H9 (cell line): ENCODE measurements at regions not wholly inside any gene's neighbourhood (a gene's known extent, or its start where the extent isn't known, plus 50 kb on each side); places are given as distances from the start of the nearest gene placed in this dataset.

Experiments
- DNase-seq: peaks from one replicate; pipeline ENCODE4 v3.0.0-alpha.2; 2017
- H2AFZ ChIP-seq: one replicate; pipeline ENCODE4 v1.6.1; 2013; ENCODE audit warnings: mild to moderate bottlenecking, low read length, control low read depth, moderate library complexity
- H2AK5ac ChIP-seq: 2 replicates; pipeline ENCODE4 v1.6.1; 2013; ENCODE audit warnings: low read length, control low read depth, mixed read lengths; ENCODE audit not compliant: insufficient read length
- H2BK120ac ChIP-seq: one replicate; pipeline ENCODE4 v1.6.1; 2013; ENCODE audit warnings: low read depth, mild to moderate bottlenecking, low read length, control low read depth, inconsistent platforms; ENCODE audit not compliant: poor library complexity, severe bottlenecking
- H2BK12ac ChIP-seq: 2 replicates; pipeline ENCODE4 v1.6.1; 2013; ENCODE audit warnings: low read length, control low read depth, mixed read lengths, low read depth; ENCODE audit not compliant: insufficient read length
- H2BK15ac ChIP-seq: 2 replicates; pipeline ENCODE4 v1.6.1; 2013; ENCODE audit warnings: low read depth, low read length, control low read depth
- H2BK20ac ChIP-seq: one replicate; pipeline ENCODE4 v1.6.1; 2013; ENCODE audit warnings: low read depth, mild to moderate bottlenecking, low read length, control low read depth, inconsistent platforms; ENCODE audit not compliant: poor library complexity, severe bottlenecking
- H2BK5ac ChIP-seq: 2 replicates; pipeline ENCODE4 v1.6.1; 2013; ENCODE audit warnings: low read length, control low read depth, mixed read lengths; ENCODE audit not compliant: insufficient read length
- H3K14ac ChIP-seq: 2 replicates; pipeline ENCODE4 v1.6.1; 2013; ENCODE audit warnings: low read length, control low read depth; ENCODE audit not compliant: insufficient read depth
- H3K18ac ChIP-seq: 2 replicates; pipeline ENCODE4 v1.6.1; 2013; ENCODE audit warnings: low read depth, mild to moderate bottlenecking, mixed read lengths, low read length, control low read depth; ENCODE audit not compliant: insufficient read length
- H3K23ac ChIP-seq: 2 replicates; pipeline ENCODE4 v1.6.1; 2013; ENCODE audit warnings: low read length, control low read depth, mixed read lengths, low read depth; ENCODE audit not compliant: insufficient read length
- H3K23me2 ChIP-seq: 2 replicates; pipeline ENCODE4 v1.6.1; 2013; ENCODE audit warnings: low read depth, mild to moderate bottlenecking, mixed read lengths, low read length, control low read depth; ENCODE audit not compliant: insufficient read length, poor library complexity, severe bottlenecking
- H3K27ac ChIP-seq: 2 replicates; pipeline ENCODE4 v1.5.1; 2013; ENCODE audit warnings: low read length, control low read depth, mixed read lengths, low read depth; ENCODE audit not compliant: insufficient read length
- H3K27me3 ChIP-seq: 2 replicates; pipeline ENCODE4 v1.6.1; 2013; ENCODE audit warnings: low read length, control low read depth, inconsistent platforms; ENCODE audit not compliant: insufficient read depth
- H3K4ac ChIP-seq: 2 replicates; pipeline ENCODE4 v1.6.1; 2013; ENCODE audit warnings: low read depth, mild to moderate bottlenecking, control low read depth, inconsistent platforms, low read length, moderate library complexity
- H3K4me1 ChIP-seq: 2 replicates; pipeline ENCODE4 v1.6.1; 2013; ENCODE audit warnings: low read length, control low read depth, inconsistent platforms; ENCODE audit not compliant: insufficient read depth
- H3K4me2 ChIP-seq: 2 replicates; pipeline ENCODE4 v1.6.1; 2013; ENCODE audit warnings: low read length, control low read depth, mixed read lengths; ENCODE audit not compliant: insufficient read length, insufficient read depth
- H3K56ac ChIP-seq: 2 replicates; pipeline ENCODE4 v1.6.1; 2013; ENCODE audit warnings: low read depth, mild to moderate bottlenecking, mixed read lengths, low read length, control low read depth; ENCODE audit not compliant: insufficient read length
- H3K79me1 ChIP-seq: 2 replicates; pipeline ENCODE4 v1.6.1; 2013; ENCODE audit warnings: low read depth, mild to moderate bottlenecking, moderate library complexity, low read length, control low read depth, inconsistent platforms; ENCODE audit not compliant: insufficient read depth, poor library complexity, severe bottlenecking
- H3K79me2 ChIP-seq: 2 replicates; pipeline ENCODE4 v1.6.1; 2013; ENCODE audit warnings: low read length, control low read depth, inconsistent platforms; ENCODE audit not compliant: insufficient read depth
- H3K9ac ChIP-seq: 2 replicates; pipeline ENCODE4 v1.6.1; 2013; ENCODE audit warnings: low read length, control low read depth, mixed read lengths; ENCODE audit not compliant: insufficient read length; ENCODE audit errors: extremely low read depth
- H3K9me3 ChIP-seq: one replicate; pipeline ENCODE4 v1.6.1; 2013; ENCODE audit warnings: low read depth, low read length, inconsistent platforms; ENCODE audit not compliant: control insufficient read depth
- H3T11ph ChIP-seq: one replicate; pipeline ENCODE4 v1.6.1; 2013; ENCODE audit warnings: mild to moderate bottlenecking, low read length, control low read depth, inconsistent platforms
- H4K20me1 ChIP-seq: one replicate; pipeline ENCODE4 v1.6.1; 2013; ENCODE audit not compliant: control insufficient read depth, insufficient read length, insufficient read depth
- H4K5ac ChIP-seq: 2 replicates; pipeline ENCODE4 v1.6.1; 2013; ENCODE audit warnings: low read depth, mild to moderate bottlenecking, mixed read lengths, low read length, control low read depth; ENCODE audit not compliant: insufficient read length
- H4K8ac ChIP-seq: replicated peaks from 2 replicates; pipeline ENCODE4 v1.6.1; 2013; ENCODE audit warnings: low read length, control low read depth, mixed read lengths, low read depth; ENCODE audit not compliant: insufficient read length
- H4K91ac ChIP-seq: 2 replicates; pipeline ENCODE4 v1.6.1; 2013; ENCODE audit warnings: low read depth, mild to moderate bottlenecking, moderate library complexity, mixed read lengths, low read length, control low read depth; ENCODE audit not compliant: insufficient read length
- H3K27ac Mint-ChIP-seq, 3 experiments: 2 replicates in 2 of 3; 3 replicates in 1 of 3; pipeline ENCODE4 v1.8.0; 2020 to 2021; ENCODE audit warnings: mixed read lengths in 3 of 3, mild to moderate bottlenecking in 1 of 3, moderate library complexity in 1 of 3
- H3K27me3 Mint-ChIP-seq: 2 replicates; pipeline ENCODE4 v1.8.0; 2021; ENCODE audit warnings: low read depth, mild to moderate bottlenecking, moderate library complexity, mixed read lengths
- H3K36me3 Mint-ChIP-seq, 3 experiments: 2 replicates in 2 of 3; 3 replicates in 1 of 3; pipeline ENCODE4 v1.8.0; 2020 to 2021; ENCODE audit warnings: low read depth in 3 of 3, mixed read lengths in 3 of 3; ENCODE audit not compliant: insufficient read depth in 1 of 3
- H3K4me1 Mint-ChIP-seq, 2 experiments: 2 replicates each; pipeline ENCODE4 v1.8.0; 2020; ENCODE audit warnings: mixed read lengths in 2 of 2
- H3K4me3 Mint-ChIP-seq, 2 experiments: 2 replicates in 1 of 2; 3 replicates in 1 of 2; pipeline ENCODE4 v1.8.0; 2020 to 2021; ENCODE audit warnings: mild to moderate bottlenecking in 2 of 2, mixed read lengths in 2 of 2, moderate library complexity in 1 of 2
- H3K9me3 Mint-ChIP-seq, 2 experiments: 2 replicates in 1 of 2; 3 replicates in 1 of 2; pipeline ENCODE4 v1.8.0; 2020; ENCODE audit warnings: mild to moderate bottlenecking in 2 of 2, mixed read lengths in 2 of 2, moderate library complexity in 1 of 2
- WGBS: extraction: QIAGEN DNeasy Blood & Tissue Kit; methylation state at CpG from one replicate; pipeline ENCODE4 v1.1.7; 2013; ENCODE audit warnings: missing lambda C conversion rate, low lambda C conversion rate, mixed read lengths; ENCODE audit not compliant: insufficient read length; ENCODE audit errors: extremely low coverage; 5-methylcytosine and 5-hydroxymethylcytosine counted together
- TF ChIP-seq, protein P1 (sequence below): fragments of 200-600 bp; sonication (generic); conservative IDR thresholded peaks from 3 replicates; pipeline ENCODE4 v1.8.0; 2021; ENCODE audit warnings: antibody characterized with exemption, mild to moderate bottlenecking

DNA sequence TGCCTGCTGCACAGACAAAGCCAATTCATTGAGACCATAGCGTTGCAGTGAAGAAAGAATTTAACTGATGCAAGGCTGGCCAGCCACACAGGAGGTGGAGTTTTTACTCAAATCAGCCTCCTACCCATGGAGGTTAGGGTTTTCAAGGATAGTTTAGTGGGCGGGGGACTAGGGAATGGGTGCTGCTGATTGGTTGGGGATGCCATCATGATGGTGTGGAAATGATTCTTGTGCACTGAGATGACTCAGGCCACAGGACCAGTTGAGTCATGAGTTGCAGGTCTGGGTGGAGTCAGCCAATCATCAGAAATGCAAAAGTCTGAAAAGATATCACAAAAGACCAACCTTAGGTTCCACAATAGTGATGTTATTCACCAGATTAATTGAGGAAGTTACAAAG is 359.6 kb downstream of the FOXO1 start:
- no peak overlapping the region for H3K4me2 ChIP-seq
- H3K27ac ChIP-seq, result no peak overlapping the region
- no peaks in the 10 kb centered on the region for H4K20me1 ChIP-seq
- H3K23ac ChIP-seq, result no peak overlapping the region
- H3K9me3 ChIP-seq, result peaks cover 26% of the 10 kb centered on the region
- H3K4me3 Mint-ChIP-seq, result no peak overlapping the region
- H3K9me3 Mint-ChIP-seq, result peaks cover 42 to 49% of the 10 kb centered on the region in 2 experiments
- H3K4me1 ChIP-seq, result no peaks in the 10 kb centered on the region; the same call in 1 of the 2 replicates
- H3K79me1 ChIP-seq, result no peaks in the 10 kb centered on the region
- no peak overlapping the region for H2AFZ ChIP-seq
- H3K4me1 Mint-ChIP-seq, result peaks cover 8 to 10% of the 10 kb centered on the region in 2 experiments; a peak in 2 of 4 replicates
- no peak overlapping the region for H2BK120ac ChIP-seq
- no peak overlapping the region for H4K8ac ChIP-seq
- no peak overlapping the region for H3K27ac Mint-ChIP-seq
- H3K56ac ChIP-seq, result no peak overlapping the region
- no peak for DNase-seq
- WGBS, result no CpG with 5 or more reads among the region's 2 CpGs
- no peak overlapping the region for H3K14ac ChIP-seq
- H2BK12ac ChIP-seq, result no peak overlapping the region
- peaks cover 19 to 49% (median 36%) of the 10 kb centered on the region in 3 experiments for H3K36me3 Mint-ChIP-seq
- H4K91ac ChIP-seq, result no peak overlapping the region
- no peak overlapping the region for H3K9ac ChIP-seq
- no peak overlapping the region for H2BK15ac ChIP-seq
- H3K23me2 ChIP-seq, result no peaks in the 10 kb centered on the region
- H3K4ac ChIP-seq, result no peak overlapping the region
- no peak overlapping the region for H3K18ac ChIP-seq
- no peak overlapping the region for H3T11ph ChIP-seq
- H3K27me3 Mint-ChIP-seq, result peaks cover 3% of the 10 kb centered on the region
- TF ChIP-seq, protein P1, sequence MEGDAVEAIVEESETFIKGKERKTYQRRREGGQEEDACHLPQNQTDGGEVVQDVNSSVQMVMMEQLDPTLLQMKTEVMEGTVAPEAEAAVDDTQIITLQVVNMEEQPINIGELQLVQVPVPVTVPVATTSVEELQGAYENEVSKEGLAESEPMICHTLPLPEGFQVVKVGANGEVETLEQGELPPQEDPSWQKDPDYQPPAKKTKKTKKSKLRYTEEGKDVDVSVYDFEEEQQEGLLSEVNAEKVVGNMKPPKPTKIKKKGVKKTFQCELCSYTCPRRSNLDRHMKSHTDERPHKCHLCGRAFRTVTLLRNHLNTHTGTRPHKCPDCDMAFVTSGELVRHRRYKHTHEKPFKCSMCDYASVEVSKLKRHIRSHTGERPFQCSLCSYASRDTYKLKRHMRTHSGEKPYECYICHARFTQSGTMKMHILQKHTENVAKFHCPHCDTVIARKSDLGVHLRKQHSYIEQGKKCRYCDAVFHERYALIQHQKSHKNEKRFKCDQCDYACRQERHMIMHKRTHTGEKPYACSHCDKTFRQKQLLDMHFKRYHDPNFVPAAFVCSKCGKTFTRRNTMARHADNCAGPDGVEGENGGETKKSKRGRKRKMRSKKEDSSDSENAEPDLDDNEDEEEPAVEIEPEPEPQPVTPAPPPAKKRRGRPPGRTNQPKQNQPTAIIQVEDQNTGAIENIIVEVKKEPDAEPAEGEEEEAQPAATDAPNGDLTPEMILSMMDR, result no peak
- no peak overlapping the region for H2AK5ac ChIP-seq
- H4K5ac ChIP-seq, result no peak overlapping the region
- no peak overlapping the region for H2BK5ac ChIP-seq
- no peaks in the 10 kb centered on the region for H3K79me2 ChIP-seq
- no peaks in the 10 kb centered on the region for H3K27me3 ChIP-seq
- no peak overlapping the region for H2BK20ac ChIP-seq
